NCI-H82 treated with DMSO at 0.1 percent for 48 hours (cell line): ENCODE measurements at regions not wholly inside any gene's neighbourhood (a gene's known extent, or its start where the extent isn't known, plus 50 kb on each side); places are given as distances from the start of the nearest gene placed in this dataset.

Experiments
- DNase-seq: peaks from one replicate; lab custom pipeline; 2025; ENCODE audit not compliant: unreplicated experiment; lab: John Stamatoyannopoulos, UW

DNA sequence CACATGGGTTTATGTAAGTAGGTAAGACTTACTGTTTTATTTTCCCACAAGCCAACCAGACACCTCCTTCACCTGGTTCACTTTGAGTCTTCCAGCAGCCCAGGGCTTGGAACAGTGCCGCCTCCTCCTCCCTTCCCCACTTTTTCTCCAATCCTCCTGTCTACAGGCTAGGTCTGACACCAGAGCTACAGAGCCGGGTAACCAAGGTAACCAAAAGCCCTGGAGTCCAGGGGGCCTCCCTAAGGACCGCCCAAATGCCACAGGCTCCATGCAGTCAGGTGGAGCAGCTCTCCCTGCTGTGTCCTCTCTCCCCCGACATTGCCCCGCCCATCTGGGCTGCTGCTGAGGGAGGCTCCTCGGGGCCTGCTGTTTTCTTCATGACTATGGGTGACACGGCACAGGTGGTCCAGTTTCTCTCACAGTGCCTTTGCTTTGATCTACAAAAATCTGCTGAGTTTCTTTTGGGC lies 138.0 kb upstream of the EFNA5 start:
- peak; percentile 70 for DNase-seq

DNA sequence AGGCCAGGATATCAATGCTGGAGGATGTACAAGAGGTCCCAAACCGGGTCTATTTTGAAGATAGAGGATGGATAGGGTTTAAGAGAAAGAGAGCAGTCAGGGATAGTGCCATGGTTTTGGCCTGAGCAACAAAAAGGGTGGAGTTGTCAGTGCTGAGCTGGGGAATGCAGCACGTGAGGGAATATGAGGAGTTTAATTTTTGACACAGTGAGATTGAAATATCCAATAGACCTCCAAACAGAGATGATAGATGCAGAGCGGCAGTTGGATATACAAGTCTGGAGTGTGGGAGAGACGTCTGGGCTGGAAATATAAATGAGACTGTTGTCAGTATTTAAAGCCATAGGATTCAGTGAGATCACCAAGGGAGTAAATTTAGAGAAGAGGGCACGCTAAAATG lies 136.7 kb upstream of the EFNA5 start:
- no peak for DNase-seq

DNA sequence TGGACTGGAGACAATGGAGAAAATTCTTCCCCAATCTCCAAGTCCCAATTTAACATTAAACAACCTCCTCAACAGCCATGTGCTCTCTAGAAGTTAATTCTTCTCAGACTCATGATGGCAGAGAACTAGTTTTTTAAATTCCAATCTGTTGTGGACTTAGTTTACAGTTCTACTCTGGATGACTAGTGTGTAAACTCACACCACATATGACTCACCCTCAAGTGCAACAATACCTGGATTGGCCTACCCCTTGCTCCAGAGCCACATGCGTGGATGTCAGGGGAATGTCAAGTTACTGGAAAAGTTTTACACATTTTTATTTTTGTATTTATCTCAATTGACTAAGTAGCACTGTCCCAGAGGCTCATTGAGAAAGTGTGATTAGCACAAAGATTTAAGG lies 136.0 kb upstream of the EFNA5 start:
- DNase-seq = peak; percentile 58

DNA sequence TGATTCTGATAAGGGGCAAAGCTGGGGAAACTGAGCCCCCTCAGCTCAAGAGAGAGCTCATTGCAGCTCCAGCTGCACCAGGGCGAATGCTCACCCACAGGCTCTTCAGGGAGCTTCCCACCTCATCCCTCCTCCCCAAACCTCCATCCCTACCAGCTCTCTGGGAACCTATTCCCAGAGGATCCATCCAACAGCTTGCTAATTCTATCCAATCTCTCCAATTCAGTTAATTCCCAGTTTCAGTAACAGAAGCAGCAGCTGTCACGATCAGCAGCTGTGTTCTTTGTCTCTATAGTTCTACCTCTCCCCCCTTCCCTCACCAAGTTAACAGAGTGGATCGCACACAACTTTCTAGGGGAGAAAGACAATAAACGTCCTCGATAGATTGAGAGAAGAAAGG lies 135.5 kb upstream of the EFNA5 start:
- DNase-seq = peak; percentile 90

DNA sequence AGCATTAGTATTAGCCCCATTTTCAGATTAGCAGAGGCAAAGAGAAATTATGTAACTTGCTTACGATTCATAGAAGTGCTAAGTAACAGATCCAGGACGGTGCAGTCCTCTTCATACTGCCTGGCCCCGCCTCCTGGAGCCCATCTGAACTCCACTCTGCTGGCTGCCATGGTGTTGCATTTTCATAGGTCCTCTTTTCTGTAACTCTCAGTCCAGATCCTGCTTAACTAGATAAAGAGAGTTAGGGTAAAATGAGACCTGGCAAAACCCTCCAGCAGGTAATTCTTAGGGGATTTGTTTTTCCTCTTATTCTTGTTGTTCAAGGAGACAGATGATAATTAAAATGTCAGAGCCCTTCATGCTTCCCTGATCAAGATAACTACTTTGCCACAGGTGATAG lies 135.1 kb upstream of the EFNA5 start:
- peak; percentile 81 for DNase-seq

DNA sequence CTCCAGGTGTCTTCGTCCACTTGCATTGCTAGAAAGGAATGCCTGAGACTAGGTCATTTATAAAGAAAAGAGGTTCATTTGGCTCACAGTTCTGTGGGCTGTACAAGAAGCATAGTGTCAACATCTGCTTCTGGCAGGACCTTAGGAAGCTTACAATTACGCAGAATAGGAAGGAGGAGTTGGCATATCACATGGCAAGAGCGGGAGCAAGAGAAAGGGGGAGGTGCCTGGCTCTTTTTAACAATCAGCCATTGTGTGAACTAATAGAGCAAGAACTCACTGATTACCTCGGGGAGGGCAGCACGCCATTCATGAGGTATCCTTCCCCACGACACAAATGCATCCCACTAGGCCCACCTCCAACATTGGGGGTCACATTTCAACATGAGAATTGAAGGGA lies 134.4 kb upstream of the EFNA5 start:
- peak; percentile 9 for DNase-seq

DNA sequence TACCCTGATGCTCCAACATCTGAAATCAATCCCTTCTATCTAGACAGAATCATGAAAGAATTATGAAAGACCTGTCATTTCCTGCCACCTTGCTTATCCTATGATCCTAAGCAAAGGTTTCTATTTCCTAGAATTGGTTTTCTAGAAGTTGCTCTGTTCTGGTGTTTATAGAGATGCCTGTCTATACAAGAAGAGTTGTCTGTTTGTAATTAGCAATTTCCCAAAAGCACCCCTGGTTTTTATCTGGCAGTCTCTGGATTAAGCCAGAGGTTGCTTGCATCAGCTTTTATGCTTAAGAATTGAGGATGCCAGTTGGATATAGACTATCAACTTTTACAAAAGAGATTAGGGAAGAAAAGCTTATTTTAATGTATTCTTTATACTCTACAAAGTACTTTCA lies 133.0 kb upstream of the EFNA5 start:
- no peak for DNase-seq

DNA sequence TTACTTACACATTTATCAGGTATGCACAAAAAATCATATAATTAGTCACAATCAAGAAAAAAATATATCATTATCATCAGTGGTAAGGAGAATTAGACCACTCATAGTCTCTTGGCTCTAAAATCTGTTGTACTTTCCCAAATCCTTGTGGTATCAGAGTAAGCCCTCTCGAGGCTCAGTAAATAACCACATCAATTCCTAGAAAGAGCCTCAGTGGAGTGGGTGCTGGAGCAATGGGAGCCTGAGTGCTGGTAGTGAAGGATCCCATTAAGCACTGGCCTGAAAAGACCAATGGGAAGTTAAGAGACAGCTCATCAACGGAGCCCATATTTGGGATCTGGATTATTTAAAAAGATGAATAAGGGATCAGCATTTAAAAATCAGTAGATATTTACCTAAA lies 130.3 kb upstream of the EFNA5 start:
- DNase-seq = no peak

DNA sequence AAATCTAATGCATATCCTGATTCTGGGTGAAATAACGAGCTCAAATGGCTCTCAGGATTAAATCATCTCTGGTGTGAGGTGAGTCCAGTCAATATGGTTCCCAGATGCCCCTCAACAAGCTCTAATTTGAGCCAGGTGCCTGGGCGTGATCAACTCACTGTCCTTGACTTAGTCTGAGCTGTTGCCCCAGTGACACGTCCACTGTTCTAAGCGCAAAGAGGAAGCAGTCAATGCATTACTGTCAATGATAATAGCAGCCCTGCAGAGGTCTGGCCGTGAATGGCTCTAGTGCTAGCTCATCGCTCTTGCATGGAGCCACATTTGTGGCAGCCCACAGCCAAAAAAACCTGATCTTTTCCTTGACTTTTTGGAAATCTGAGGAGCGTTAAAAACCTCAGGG lies 128.6 kb upstream of the EFNA5 start:
- DNase-seq = no peak

DNA sequence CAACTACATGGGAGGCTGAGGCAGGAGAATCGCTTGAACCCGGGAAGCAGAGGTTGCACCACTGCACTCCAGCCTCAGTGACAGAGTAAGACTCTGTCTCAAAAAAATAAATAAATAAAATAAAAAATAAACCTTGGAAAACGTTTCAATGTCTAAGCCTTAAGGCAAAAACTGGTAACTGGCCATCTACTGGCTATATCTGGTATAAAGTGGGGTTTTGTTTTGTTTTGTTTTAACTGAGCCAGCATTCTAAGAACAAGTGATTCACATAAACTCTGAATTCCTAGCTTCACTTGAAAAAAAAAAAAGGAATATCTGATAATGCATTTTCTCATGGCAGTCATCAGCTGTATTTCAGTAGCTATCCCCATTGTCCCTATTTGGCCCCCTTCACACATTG lies 126.1 kb upstream of the EFNA5 start:
- no peak for DNase-seq

DNA sequence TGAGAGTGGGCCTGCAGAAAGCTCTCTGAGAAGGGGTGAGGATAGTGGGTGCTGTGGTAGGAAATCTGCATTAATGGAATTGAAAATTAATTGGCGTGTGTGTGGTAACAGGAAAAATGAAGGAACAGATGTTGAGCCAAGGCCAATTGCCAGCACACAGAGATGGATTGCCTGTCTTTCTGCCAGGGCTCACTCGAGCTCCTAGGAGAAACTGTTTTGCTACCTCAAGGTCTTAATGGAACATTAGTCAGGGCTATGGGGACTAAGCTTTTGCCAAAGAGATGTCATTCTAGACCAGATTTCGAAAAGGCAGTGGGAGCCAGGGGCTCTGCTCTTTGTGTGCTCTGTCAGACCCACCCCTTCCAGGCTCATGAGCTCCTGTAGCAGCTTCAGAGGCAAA lies 124.0 kb upstream of the EFNA5 start:
- no peak for DNase-seq

DNA sequence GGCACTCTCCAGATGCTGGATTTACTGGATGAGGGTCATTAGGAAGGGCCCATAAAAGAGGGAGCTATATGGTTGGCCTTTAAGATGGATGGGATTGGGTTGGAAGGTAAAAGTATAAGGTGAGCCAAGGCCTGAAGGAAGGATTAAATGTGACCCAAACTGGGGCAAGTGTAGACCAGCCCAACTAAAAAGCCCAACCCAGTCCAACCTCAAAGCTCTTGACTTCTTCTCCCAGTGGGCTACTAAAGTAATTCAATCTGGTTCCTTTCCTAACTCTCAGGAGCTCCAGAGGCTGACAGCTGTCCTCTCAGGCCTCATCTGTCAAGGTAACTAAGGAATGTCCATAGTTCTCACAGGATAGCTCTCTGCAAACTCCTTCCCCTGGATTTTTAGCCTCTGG lies 122.2 kb upstream of the EFNA5 start:
- DNase-seq = no peak

DNA sequence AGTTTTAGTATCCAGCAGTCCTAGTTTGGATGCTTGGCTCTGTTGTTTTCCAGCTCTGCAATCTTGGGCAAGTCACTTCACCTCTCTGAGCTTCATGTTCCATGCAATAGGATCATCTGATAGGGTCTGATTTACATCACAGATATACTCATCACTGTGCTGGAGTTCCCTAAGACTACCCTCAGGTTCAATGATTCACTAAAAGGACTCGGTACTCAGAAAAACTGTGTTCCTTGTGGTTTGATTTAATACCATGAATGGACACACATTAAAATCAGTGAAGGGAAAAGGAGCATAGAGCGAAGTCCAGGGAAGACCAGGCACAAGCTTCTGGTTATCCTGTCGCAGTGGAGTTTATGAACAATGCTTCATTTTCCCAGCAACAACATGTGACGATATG lies 119.9 kb upstream of the EFNA5 start:
- DNase-seq = no peak

DNA sequence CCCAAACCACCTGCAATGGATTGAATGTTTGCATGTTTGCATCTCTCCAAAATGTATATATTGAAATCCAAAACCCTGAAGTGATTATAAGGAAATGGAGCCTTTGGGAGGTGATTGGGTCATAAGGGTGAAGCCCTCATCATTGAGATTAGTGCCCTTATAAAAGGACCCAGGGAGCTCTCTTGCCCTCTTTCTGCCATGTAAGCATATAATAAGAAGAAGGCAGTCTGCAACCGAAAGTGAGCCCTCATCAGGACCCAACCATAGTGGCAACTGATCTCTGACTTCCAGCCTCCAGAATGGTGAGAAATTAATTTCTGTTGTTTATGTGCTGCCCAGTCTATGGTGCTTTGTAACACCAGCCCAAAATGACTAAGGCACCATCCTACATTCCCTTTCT lies 115.7 kb upstream of the EFNA5 start:
- DNase-seq = no peak

DNA sequence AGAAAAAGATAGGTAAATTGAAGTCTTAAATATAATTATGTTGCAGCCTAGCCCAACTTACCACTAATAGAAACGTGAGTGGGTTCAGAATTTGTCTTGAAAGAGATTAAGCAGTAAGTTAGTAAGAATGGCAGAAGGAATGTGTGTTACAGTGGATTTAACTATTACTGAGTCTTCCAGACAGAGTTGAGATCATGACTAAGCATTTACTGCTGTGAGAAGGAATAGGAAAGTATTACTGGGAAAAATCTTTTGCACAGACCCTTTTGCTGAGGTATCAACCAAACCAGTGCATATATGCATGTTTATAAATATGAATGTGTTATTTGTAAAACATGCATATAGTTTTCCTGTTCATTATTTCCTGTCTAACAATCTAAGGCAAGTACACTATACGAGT lies 112.8 kb upstream of the EFNA5 start:
- DNase-seq = no peak

DNA sequence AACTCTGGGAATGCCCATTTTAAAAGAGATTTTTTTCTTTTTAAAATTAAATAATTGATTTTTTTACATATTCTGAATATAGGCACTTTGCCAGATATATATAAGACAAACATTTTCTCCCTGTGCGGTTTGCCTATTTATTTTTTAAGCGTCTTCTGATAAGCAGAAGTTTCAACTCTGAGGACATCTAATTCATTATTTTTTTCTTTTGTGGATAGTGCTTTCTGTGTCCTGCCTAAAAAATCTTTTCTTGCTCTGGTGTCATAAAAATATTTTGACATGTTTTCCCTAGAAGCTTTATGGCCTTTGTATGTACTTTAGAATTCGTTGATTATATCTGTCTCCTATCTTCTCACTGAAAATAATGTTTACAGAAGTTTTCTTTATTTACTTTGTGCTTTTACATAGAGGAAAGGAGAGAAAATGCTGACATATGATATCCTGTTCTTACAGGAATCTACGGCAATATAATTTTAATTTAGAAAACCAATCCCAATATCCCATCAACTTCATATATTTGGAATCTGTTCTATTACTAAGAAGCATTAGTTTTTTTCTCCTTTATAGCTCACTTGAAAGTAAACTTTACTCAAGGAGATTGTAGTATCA lies 111.9 kb upstream of the EFNA5 start:
- no peak for DNase-seq

DNA sequence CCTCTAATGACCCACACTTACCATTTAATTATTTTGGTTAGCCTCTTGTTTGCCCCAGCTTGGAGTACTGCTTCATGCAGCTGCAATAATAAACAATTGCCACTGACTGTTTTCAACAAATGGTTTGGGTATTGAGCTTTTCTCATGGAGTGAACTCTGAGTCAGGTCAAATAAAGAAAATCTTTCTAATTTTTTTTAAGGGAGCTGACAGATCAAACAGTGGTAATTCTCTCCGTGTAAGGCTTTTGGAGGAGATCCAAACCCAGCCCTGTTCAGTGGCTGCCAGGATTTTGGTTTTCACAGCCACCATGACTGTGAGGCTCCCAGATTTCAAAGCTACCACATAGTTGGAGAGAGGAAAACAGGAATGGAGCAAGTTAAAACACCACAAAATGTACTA lies 110.7 kb upstream of the EFNA5 start:
- DNase-seq = no peak

DNA sequence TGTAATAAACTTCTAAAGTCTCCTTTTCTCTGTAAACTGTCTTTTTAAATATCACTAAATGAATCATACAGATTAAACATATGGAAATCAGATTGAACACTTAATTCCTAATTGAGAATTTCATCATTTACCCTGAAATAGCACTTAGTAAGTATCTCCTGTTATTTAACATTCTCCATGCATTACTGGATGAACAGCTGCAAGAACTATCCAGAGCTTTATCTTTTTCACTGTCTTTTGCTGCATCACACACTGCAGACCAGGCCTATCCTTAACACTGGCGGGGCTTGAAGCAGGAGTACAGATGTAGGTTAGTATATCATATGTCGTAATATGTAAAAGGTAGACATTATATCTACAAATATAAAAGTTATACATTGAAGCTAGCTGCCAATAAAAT lies 108.7 kb upstream of the EFNA5 start:
- no peak for DNase-seq

DNA sequence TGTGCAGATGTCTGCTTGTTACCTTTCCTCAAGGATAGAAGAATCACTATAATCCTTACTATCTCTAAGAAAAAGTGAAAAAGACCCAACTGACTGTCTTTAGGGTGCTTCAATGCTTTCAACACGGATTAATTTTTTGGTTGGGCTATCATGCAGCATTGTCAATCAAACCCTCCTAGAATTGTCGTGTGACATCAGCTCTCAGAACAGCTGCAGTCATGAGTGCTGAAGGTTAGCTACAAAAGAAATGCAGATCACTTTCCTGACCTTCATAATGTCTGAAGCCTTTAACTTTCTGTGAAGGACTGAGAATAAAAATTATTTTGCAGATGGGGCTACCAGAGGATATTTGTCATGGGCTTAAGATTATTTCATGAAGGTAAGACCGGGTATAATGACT lies 107.9 kb upstream of the EFNA5 start:
- no peak for DNase-seq

DNA sequence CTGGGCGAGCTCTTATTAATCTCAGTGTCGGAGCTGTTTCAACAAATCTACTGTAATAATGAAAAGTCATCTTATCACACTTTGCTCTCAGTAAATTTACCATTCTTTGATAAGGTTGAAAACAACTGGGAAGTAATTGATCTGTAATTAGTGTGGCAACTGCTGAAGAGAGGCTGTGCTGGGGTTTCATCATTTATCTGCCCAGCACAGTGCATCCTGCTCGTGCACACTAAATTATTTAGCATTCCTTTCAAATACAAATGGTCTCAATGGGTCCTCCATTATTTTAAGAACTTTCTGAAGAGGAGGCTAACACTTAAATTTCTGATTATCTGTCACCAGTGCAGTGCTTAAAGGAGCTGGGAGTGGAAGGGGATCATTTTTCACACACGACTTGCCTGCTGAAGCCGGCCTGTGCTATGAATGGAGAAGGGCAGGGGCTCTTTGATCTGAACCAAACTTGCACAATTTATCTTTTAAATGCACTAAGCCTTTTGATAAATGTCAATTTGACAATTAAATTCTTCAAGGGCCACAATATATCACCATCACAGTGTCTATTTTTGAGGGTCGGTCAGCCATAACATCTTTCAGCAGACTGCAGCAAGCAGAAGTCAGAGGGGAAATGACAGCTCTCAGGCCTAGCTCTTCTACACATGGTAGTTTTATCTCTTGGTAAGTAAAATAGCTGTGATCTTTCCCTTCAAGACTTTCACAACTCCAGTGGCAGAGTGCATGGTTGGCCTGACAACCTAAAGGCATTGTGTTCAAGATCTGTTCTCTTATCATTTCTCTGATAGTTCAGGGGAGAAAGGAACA lies 106.4 kb upstream of the EFNA5 start:
- DNase-seq = no peak

DNA sequence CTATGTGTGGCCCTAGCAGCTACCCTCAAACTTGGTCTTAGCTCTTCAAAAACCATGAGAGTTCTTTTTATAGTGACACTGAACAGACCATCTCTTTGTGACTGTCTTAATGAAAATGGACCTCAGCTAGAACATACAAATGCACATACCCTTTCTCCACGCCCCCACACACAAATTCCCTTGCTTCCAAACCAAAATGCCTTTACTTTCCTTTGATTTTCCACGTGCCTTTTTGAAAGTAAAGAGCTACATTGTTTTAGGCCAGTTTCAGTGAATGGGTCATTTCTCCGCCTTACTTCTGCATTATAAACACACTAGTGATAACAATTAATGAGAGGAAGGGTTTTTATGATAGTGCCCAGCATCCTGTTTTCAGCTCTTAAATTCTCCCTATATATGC lies 105.8 kb upstream of the EFNA5 start:
- DNase-seq = no peak

DNA sequence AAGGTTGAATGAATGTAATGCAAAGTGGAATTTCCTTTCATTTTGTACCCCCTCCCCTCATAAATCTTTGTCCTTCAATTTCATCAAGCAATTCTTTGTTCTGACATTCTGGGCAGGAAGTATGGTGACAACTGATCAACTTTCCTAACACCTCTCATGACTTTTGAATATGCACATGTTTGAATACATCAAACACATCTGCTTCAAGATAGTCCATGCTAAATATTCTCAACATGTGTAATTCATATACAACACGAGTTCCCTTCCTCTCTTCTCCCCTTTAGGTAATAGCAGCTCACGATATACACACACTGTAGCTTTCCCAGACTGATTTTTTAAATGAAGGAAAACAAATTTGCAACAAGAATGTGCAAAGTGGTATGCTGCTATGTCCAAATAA lies 103.6 kb upstream of the EFNA5 start:
- no peak for DNase-seq

DNA sequence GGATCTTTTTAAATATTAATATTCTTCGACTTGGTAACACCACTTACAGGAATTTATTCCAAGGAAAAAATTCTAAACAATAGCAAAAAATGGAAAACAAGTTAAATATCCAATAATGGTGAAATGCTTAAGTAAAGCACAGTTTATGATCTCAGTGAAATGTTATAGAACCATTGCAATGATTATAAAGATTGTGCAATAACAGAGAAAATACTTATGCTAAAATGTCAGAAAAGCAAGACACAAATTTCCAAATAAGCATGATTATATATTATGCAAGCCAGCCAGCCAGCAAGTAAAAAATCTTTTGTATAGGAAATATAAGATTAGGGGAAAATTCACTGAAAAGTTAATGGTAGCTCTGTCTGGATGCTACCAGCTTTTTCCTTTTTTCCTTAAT lies 102.7 kb upstream of the EFNA5 start:
- no peak for DNase-seq
